ENCODE measurements at regions not wholly inside any gene's neighbourhood (a gene's known extent, or its start where the extent isn't known, plus 50 kb on each side); places are given as distances from the start of the nearest gene placed in this dataset.

DNA sequence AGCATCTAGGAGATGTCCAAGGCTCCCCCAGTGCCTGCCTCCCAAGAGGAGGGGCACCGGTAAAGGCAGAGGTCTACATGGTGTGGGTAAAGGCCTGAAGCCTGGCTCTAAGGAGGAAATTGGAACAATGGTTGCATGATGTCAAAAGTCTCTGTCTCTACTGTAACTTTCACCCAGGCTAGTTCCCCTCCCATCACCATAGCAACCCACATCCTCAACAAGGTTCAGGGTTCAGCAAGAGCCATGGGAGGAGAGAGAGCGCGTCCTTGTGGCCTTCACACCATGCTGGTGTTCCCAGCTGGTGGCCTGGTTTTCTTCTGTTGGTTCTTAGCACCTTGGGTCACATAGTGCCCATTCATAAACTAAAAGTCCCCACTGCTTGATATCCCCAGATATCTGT lies 196.7 kb upstream of the CDH5 start:
- DNase-seq, result no peak

DNA sequence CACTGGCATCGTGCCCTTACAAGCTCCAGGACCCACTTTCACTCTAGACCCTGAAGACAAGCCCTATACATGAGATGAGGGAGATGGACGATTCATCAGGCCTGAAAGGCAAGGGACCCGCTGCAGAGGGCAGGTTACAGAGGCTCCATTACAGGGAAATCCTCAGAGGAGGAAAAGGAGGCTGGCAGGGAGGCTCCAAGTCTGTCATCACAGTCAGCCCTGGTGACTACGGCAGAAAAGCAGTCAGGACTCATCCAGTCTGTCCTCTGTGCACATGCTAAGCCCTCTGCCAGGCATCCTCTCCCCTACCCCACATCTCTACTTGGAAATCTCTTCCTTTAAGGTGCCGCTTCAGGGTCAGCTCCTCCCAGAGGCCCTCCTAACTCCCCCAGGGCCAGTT lies 197.7 kb upstream of the CDH5 start:
- DNase-seq, result no peak

DNA sequence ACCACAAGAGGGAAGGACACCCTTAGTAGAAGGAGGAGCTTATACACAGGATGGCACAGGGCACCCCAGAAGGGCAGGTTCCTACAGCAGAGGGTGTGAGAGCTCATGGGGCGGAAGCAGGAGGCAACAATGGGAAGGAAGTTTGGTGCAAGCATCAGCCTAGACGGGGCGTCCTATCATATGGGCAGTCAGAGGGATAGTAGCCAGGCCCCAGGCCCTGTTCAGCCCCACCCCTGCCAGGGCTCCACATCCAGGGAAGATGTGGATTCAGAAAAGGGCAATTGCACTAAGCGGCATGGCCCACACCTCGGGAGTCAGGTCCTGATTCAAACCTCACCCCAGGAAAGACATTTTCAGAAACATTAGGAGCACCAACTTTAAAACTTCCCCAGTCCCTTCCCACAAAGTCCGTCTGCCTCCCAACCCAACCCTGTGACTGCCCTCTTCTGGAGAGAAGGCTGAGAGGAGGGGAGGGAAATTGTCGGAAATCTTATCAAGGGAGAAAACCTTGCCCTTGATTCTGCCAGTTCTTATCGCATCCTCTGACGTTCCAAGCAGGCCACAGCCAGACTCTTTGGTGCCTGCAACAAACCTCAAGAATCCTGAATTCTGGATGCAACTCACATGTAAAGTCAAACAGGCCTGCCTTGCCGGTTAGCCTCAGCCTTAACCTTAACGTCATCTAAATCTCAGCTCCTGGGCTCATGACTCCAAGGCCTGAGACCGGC lies 198.8 kb upstream of the CDH5 start:
- no peak for DNase-seq

DNA sequence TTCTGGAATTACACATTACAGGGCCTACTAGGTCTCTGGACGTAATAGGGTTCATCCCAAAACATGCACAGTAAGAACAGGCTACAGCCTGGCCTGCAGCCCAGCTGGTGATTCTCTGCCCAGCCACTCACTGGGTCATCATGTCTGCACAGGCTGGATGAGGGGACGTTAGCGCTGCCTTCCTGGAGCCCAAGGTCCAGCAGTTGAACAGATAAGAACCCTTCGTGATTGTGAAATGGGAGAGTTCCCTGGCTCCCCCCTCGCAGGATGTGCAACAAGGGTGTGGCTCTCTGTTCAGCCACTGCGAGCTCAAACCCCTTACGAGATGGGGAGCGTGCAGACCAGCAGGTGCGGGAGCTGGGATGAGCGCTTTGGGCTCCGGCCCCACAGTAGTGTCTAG lies 200.0 kb upstream of the CDH5 start:
- DNase-seq, result no peak

DNA sequence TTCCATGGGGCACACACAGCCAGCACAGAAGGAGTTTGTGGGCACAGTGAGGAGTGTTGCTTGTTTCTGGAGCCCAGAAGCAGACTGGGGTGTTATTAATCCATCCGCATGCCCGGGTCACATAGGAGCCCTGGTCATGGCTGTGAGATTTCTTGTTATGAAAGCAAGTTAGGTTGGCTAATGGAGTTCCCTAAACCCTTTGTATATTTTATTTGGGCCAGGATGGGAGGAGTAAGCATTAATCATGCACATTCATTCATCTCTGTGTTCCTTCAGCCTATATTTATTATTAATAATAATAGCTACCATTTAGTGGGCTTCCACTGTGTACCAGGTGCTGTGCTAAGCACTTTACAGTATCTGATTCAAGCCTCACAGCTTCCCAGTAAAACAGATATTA lies 200.6 kb upstream of the CDH5 start:
- no peak for DNase-seq

DNA sequence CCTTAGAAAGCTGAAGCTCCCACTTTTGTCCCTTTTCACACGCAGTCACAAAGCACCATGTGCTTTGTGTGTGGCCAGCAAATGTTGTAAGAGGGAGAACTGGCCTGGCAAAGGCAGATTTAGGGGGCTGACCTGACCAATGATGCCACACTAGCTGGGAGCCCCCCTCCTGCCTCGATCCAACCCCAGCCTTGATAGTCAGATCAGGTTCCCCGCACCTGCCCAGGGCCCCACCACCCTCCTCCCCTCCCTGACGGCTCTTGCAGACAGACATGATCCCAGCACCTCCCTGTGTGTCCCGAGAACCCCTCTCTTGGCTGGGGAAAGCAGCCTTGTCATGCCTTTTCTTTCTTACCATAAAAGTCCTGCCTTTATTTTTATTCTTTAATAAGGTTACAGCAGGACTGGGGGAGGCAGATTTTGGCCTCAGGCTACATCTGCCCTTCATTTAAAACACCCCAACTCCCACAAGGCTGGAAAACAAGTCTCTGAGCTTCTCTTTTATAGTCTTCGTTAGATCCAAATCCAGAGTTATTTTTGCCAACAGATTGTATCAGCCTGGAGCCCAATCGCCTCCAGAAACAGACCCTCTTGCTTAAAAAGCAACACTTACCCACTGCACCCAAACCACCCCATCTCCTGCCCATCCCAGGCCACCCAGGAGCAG lies 201.8 kb upstream of the CDH5 start:
- DNase-seq, result no peak

DNA sequence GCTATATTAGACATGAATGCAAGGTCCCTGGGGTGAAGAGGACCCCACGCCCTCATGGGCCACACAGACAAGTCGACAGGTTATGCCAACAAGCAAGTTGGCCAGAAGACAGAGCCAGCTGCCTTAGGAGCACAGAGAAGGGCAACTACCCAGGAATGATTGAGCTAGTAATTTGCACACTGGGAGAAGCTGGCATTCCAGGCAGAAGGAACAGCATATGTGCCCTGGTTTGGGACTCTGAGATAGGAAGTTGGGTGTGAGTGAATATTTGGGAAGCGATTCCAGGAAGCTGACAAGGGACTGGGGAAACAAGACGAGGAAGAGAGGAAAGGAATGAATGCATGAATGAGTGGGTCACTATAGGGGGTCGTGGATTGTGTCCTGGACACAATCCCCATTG lies 203.7 kb upstream of the CDH5 start:
- DNase-seq, result no peak

DNA sequence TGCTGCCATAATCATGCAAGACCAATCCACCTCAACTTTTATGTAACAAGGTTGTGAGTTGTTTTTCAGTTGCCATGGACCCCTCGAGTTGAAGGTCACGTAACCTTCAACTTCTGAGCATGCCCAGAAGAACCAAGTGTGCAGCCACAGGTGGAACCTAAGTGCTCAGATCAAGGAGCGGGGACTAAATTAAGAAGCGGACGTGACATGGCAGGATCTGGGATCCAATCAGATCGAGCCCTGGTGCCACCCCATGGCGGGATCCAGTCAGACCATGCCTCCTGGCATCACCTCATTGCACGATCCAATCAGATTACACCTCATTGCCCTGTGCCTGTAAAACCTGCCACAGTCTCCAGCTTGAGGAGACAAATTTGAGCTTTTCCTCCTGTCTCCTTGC lies 204.5 kb upstream of the CDH5 start:
- no peak for DNase-seq

DNA sequence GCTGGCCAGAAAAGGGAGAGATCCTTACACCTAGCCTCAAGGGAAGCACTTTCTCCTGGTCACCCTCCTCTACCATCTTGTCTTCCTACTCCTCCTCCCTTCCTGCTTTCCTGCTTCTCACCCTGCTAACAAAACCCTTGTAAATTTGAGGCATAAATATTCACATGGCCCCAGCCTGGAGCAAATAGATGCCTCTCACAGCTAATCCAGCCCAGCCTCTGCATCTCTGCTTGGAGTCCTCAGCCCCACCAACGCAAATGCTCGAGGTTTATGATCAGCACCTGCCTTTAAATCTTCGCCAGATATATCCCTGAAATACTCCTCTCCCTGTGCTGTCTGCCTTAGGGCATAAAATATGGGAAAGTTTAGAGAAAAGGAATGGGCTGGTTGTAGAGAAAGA lies 205.2 kb upstream of the CDH5 start:
- no peak for DNase-seq

DNA sequence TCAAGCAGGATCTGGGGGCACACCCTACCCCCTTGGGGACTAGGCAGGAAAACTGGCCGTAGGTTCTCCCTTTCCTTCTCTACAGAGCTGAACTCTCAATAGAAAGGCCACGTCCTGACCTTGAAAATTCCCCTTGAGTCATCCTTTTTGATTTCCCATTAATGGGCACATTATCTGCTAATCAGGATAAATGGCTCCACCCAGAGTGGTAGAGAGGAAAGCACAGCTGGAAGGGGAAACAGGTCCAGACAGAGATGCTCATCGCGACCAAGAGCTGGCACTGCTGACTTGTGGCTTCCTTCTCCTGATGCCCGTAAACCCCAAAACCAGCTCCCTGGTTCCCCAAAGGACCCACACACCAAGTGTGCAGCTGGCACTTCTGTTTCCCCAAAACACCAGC lies 206.5 kb upstream of the CDH5 start:
- no peak for DNase-seq

DNA sequence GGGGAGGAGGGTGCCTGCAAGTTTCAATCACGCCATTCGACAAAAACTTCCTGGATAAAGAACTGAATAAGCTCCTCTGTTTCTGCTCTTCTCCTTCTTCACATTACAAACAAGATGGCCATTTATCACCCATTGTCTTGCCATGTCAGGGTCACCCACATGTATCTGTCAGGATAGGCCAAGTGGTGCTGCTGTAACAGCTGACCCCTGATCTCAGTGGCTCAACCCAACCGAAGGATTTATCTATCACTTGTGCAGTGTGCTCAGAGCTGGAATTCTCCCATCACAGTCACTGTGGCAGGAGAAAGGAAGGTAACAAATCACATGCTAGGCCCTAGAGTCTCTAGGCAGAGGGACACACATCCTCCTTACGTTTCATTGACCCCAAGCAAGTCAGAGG lies 210.0 kb upstream of the CDH5 start:
- DNase-seq, result no peak

DNA sequence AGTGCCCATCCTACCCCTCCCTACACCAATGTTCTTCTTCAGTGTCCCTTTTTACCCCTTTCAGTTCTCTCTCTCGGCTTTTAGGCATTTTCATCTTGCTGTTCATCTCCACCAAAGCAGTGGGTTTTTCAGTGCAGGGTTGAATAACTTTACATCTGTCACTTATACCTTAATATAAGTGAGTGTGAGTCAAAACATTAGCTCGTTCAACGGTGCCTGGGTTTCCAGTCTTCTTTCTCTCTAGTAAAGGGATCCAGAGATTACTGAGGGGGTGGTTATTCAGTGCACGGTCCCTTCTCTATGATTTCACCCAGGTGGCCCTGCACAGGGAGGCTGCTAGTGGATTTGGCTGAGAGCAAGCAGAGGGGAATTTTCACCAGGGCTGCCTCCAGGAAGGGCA lies 210.6 kb upstream of the CDH5 start:
- no peak for DNase-seq

DNA sequence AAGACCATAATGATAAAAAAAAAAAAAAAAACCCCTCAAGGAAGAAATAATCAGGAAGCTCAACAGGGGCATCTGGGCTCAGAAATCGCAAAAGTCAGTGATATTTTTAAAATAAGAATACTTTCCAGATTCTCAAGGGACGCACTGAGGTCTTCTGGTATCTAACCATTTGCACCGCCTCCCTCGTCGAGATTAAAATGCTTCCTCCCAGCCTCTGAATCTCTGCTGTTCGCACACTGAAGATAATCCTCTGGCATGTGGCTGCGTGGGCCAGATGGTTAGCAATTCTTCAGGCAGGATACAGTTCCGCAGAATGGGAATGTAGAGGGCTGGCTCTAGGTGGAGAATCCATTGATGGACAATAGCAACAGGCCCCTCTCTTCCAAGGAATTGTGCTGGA lies 211.7 kb upstream of the CDH5 start:
- DNase-seq, result no peak

DNA sequence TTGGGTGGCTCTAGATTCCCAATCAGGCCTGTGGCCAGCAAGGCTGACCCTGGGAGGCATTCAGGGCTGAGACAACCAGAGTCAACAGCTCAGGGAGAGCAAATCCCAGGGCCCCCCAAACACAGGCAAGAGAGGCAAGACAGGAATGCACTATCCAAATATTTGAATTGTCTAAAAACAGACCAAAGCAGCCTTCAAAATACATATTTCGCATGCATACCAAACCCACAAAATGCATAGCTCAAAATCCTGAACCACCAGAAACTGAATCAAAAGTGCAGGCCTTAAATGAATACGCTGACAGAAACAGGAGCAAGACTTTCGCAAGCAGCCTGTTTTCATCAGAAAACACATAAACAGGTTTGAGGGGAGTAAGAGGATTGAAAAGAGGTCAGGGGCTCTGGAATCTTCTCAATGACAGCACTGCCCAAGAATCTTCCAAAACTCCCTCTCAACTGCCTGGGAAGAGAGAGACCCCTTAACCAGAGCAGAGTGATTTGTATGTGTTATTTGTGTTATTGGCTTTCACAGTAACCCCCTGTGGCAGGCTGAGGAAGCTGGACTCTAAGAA lies 213.6 kb upstream of the CDH5 start:
- DNase-seq, result no peak

DNA sequence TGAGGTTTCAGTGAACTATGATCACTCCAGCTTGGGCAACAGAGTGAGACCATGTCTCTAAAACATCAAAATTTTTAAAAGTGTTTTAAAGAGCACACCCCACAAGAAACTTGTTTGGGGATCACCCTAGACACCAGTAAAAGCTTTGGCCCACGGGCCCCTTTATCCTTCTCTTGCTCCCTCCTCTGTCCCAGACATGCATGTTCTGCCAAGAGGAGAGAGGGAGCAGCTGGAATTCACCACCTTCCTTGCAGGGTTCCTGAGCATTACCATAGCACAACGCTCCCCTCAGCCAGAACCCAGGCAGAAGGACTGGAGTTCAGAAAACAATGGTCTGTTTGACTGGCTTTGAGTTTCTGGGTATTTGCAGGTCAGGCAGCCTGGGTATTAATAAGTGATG lies 214.3 kb upstream of the CDH5 start:
- DNase-seq, result no peak

DNA sequence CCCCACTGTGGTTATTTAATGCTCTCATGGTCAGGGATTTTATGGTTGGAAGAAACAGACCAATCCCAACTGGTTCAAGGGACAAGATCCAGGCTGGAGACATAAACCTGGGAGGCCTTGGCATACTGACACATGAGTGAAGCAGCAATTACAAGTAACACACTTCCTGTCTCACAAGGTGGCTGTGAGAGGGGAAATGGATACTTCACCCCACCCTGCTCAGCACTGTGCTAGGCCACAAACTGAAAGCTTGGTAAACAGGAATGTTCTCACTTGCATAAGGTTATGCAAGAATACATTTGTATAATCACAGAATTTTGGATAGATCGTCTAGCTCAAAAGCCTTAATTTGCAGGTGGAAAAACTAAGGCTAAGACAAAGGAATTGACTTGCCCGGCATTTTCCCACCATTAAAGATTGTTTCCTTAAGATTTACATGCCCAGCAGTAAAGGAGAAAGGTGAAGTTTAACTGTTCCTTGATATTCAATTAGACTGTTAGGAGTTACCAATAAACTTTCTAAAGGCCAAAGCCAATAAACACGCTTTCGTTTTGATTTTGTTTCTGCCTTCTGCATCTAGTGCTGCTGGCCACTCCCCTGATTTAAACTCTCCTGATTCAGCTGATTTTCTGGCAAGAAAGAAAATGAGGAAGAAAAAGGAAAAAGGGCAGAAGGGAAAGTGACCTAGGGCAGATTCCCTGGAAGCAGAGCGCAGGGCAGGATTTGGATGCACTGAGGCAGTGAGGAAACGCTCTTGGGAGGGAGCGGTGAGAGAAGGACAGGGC lies 215.6 kb upstream of the CDH5 start:
- no peak for DNase-seq

DNA sequence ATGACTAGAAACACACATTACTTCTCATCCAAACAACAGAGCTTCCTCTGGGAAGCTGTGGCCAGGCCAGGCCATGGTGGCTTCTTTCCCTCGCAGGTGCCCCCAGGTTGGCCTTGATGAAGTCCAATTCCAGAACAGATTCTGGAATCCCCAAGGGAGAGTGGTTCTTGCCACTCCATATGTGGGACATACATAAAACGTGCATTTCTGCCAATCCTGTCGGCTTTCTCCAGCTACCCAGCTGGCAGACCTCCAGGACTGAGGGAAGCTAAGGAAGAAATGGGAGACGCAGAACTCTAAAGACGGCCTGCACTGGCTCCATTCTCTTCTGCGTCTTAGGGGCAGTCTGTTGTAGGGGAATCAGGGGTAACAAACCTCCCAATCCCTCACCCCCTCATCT lies 219.2 kb upstream of the CDH5 start:
- DNase-seq, result no peak

DNA sequence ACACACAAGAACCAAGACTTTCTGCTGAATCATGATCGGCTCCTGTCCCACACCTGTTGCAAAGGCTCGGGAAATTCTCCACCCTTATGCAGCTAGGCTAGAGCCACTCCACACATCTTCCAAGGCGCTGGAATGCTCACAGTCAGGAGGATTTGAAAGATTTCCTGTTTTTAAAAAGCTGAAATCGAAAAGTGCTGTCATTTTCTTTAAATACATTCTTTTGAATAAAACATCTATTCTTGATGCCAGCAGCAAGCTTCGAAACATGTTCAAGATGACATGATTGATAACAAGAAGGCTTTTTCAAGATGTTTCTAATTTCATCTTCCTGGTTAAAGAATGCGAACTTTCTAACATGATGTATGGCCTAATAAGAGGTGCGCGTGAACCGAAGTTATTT lies 219.7 kb upstream of the CDH5 start:
- no peak for DNase-seq

DNA sequence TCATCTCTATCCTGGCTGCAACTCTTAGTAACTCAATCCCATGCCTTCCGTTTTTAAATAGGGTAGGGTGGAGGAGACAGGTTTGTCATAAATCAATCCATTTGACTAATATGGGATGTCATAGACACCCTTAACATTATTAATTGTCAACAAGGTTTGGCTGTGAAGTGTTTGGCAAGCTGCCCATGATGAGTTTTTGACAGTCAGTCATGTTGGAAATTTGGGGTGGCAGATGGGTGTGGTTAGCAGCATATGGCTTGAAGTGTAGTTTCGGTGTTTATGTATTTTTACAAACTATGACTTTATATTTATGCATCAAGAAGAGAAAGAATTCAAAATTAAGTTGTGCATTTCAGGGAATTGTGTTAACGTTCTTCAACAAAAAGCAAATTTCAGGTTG lies 221.8 kb upstream of the CDH5 start:
- no peak for DNase-seq

DNA sequence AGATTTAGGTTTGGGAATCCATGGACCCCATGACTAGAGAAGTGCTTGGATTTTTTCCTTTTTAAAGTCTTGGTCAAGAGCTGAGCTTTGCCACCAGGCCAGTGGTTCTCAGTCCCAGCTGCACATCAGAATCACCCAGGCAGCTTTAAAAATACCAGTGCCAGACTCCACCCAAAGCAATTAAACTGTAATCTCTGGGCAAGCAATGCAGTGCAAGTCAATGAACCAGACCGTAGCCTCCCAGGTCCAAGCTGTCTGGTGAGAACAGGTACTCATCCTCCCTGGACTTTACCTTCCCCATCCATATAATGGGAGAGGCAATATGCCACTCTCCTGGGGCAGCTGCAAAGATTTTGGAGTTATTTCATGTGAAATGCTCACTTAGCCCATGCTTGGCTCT lies 223.1 kb upstream of the CDH5 start:
- no peak for DNase-seq

DNA sequence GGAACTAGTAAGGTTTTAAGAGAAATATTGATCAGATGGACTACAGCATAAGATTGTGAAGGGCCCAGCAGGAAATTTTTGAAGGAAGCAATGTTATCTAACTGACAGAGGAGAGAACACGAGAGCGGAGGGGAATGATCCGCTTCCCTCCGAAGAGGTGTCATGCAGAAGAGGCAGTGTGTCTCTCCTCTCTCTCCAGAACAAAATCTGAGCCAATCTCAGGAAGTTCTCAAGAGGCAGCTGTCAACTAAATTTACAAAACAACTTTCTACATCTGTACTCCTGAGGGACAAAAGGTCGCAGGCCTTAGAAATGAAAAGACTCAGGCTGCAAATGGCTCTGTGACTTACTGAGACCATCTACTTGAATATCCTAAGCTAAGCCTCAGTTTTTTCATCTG lies 224.6 kb upstream of the CDH5 start:
- no peak for DNase-seq

DNA sequence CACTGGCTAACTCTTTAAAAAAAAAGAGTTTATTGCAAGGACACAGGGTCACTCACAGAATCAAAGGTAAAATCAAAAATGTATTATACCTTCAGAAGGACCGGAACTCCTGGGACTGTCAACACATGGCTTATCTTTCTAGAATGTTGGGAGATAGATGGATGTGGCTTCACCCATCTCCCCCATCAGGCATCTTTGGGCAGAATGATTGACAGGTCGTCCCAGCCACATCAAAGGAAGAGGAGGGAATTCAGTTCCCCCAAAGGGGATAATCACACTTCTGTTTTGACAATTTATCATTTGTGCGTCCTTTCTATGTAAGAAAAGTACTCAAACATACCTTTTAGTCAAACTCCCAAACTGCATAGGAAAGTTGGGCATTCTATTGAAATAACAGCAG lies 228.6 kb upstream of the CDH5 start:
- DNase-seq, result no peak

DNA sequence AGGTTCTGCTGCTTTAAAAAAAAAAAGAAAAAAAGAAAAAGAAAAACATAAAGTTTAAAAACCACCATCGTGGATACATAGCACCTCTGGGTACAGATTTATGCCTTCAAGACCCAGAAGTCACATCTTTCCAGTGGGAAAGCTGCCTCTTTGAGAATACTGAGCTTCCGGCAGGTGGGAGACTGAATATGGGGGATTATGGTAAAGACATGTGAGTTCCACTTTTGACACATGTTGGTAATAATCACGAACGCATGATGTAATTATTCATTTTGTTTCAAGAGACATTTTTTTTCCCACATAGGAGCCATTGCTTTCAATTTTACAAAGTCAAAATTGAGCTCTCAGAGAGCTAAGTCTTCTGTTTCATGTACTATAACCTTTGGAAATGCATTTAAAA lies 229.7 kb upstream of the CDH5 start:
- DNase-seq, result no peak

DNA sequence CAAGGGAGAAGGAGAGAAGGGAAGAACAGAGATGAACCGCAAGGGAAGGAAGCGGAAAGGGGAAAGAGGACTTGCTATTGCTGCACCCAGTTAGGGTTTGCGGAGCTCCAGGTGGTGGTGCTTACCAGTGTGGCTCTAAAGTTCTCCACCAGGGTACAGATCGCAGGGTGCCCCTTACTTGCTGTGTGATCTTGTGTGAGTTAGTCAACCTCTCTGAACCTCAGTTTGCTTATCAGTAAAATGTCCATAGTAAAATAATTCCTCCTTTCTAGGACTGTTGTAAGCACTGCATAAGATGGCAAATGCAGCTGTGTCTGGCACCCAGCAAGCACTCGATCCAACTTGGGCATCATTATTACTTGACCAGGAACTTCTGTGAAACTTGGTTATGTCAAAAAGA lies 230.7 kb upstream of the CDH5 start:
- DNase-seq, result no peak
